ENCODE measurements at regions not wholly inside any gene's neighbourhood (a gene's known extent, or its start where the extent isn't known, plus 50 kb on each side); places are given as distances from the start of the nearest gene placed in this dataset.

DNA sequence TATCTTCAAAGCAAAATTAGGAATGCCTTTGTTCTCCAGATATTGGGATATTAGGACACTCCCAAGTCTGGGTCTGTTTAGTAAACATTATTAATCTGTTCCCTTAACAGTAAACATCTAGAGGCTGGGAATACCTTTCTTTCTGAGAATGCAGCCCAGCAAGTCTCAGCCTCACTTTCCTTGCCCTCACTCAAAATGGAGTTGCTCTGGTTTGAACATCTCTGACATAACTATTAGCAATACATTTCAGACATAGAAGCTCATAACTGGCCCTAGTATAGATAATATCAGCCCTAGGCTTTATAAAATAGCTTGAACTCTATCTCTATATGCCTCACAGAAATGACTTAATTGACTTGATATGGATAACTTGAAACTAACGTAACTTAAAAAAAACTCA, 299.8 kb downstream of the SPATA18 start:
- ATAC-seq: no peak
- CTCF ChIA-PET: no interaction called here
- no peaks in the 10 kb centered on the region for H3K36me3 ChIP-seq (ENCODE audit: control insufficient read depth in 1 of 2, insufficient read depth in 2 of 2, low read length in 2 of 2)
- no peaks in the 10 kb centered on the region for H3K79me2 ChIP-seq (ENCODE audit: insufficient read depth, low read length)
- H3K4me1 ChIP-seq (ENCODE audit: control insufficient read depth in 1 of 2, insufficient read depth in 2 of 2, low read length in 2 of 2): no peaks in the 10 kb centered on the region
- no peaks in the 10 kb centered on the region for H4K20me1 ChIP-seq (ENCODE audit: insufficient read depth)
- BruUV-seq (replicated peaks): no TSS peak
- no peaks in the 10 kb centered on the region for H3K9me3 ChIP-seq (ENCODE audit: control insufficient read depth in 1 of 2, insufficient read depth in 1 of 2, low read depth in 1 of 2, low read length in 2 of 2)
- no peak overlapping the region for H3K4me3 ChIP-seq (replicated peaks in 1 of 2; ENCODE audit: low read depth in 1 of 2, low read length in 2 of 2)
- TF ChIP-seq, protein P1, sequence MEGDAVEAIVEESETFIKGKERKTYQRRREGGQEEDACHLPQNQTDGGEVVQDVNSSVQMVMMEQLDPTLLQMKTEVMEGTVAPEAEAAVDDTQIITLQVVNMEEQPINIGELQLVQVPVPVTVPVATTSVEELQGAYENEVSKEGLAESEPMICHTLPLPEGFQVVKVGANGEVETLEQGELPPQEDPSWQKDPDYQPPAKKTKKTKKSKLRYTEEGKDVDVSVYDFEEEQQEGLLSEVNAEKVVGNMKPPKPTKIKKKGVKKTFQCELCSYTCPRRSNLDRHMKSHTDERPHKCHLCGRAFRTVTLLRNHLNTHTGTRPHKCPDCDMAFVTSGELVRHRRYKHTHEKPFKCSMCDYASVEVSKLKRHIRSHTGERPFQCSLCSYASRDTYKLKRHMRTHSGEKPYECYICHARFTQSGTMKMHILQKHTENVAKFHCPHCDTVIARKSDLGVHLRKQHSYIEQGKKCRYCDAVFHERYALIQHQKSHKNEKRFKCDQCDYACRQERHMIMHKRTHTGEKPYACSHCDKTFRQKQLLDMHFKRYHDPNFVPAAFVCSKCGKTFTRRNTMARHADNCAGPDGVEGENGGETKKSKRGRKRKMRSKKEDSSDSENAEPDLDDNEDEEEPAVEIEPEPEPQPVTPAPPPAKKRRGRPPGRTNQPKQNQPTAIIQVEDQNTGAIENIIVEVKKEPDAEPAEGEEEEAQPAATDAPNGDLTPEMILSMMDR (IDR thresholded peaks at IDR 0.05 in 2 of 3, conservative IDR thresholded peaks at IDR 0.05 in 1 of 3; ENCODE audit: borderline replicate concordance in 1 of 3, insufficient read depth in 1 of 3, low read depth in 2 of 3, low read length in 2 of 3): no peak
- TF ChIP-seq JUND (IDR thresholded peaks at IDR 0.05) (no peak), EGR1 (IDR thresholded peaks at IDR 0.05; ENCODE audit: low read depth) (no peak), FOSL1 (IDR thresholded peaks at IDR 0.05; ENCODE audit: low read depth) (no peak), EZH2 (IDR thresholded peaks at IDR 0.05) (no peak), POLR2A (IDR thresholded peaks at IDR 0.05; ENCODE audit: borderline replicate concordance, extremely low read depth, insufficient read depth, insufficient read length) (no peak)
- TF ChIP-seq, protein P2, sequence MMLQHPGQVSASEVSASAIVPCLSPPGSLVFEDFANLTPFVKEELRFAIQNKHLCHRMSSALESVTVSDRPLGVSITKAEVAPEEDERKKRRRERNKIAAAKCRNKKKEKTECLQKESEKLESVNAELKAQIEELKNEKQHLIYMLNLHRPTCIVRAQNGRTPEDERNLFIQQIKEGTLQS (IDR thresholded peaks at IDR 0.05): no peak
- no peak overlapping the region for H3K9ac ChIP-seq (ENCODE audit: low read length)
- no peak overlapping the region for H3K4me2 ChIP-seq (ENCODE audit: low read length)
- no peak overlapping the region for H2AFZ ChIP-seq (ENCODE audit: low read depth, low read length, poor library complexity, severe bottlenecking)
- intact Hi-C loops (cut with micrococcal nuclease): no loop called here
- H3K27ac ChIP-seq (ENCODE audit: low read depth, low read length): no peak overlapping the region
- DNase-seq (ENCODE audit: low read depth, low spot score): no peak
- H3K27me3 ChIP-seq (ENCODE audit: insufficient read depth, low read length): peaks cover 13% of the 10 kb centered on the region
- POLR2A ChIA-PET: no interaction called here
- H3K9me2 ChIP-seq (ENCODE audit: insufficient read depth): no peaks in the 10 kb centered on the region
- RAD21 ChIA-PET (ENCODE audit: low non-redundant PET in 1 of 2, low total read pairs in 2 of 2, uncharacterized antibody in 2 of 2, unreplicated experiment in 2 of 2): no interaction called here

DNA sequence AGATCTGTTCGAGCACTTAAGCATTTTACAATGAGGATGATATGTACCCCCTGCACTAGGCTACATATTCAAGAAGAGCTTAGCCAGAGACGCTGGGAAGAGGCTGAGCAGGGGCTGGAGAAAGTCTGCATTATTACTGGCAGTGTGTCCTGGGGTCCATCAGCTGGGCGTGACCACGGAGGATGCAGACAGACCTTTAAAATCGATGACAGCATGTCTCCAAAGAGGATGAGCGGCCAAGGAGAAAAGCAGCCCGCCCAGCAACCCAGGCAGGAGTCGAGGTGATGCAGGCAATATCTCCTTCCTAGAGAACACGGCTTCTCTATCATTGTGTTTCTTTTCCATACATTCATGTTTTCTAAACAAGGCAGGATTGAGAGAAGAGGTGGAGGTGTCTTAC, 300.7 kb downstream of the USP46 start:
- ATAC-seq: no peak
- H3K27ac ChIP-seq (ENCODE audit: low read depth, low read length): no peak overlapping the region
- RAD21 ChIA-PET (ENCODE audit: low non-redundant PET in 1 of 2, low total read pairs in 2 of 2, uncharacterized antibody in 2 of 2, unreplicated experiment in 2 of 2): no interaction called here
- no peaks in the 10 kb centered on the region for H3K36me3 ChIP-seq (ENCODE audit: control insufficient read depth in 1 of 2, insufficient read depth in 2 of 2, low read length in 2 of 2)
- H2AFZ ChIP-seq (ENCODE audit: low read depth, low read length, poor library complexity, severe bottlenecking): no peak overlapping the region
- no peaks in the 10 kb centered on the region for H3K79me2 ChIP-seq (ENCODE audit: insufficient read depth, low read length)
- BruUV-seq (replicated peaks): no TSS peak
- TF ChIP-seq YY1 (IDR thresholded peaks at IDR 0.05; ENCODE audit: extremely low read depth, insufficient replicate concordance, low read depth, low read length): no peak
- no peak for TF ChIP-seq ZNF274 (IDR thresholded peaks at IDR 0.05; ENCODE audit: low read depth, low read length)
- TF ChIP-seq, protein P3, sequence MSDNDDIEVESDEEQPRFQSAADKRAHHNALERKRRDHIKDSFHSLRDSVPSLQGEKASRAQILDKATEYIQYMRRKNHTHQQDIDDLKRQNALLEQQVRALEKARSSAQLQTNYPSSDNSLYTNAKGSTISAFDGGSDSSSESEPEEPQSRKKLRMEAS (IDR thresholded peaks at IDR 0.05): no peak
- POLR2A ChIA-PET: no interaction called here
- H3K4me3 ChIP-seq (replicated peaks in 1 of 2; ENCODE audit: low read depth in 1 of 2, low read length in 2 of 2): no peak overlapping the region
- H3K4me1 ChIP-seq (ENCODE audit: control insufficient read depth in 1 of 2, insufficient read depth in 2 of 2, low read length in 2 of 2): no peaks in the 10 kb centered on the region
- no peak overlapping the region for H3K9ac ChIP-seq (ENCODE audit: low read length)
- H3K4me2 ChIP-seq (ENCODE audit: low read length): no peak overlapping the region
- no peaks in the 10 kb centered on the region for H3K27me3 ChIP-seq (ENCODE audit: insufficient read depth, low read length)
- no peaks in the 10 kb centered on the region for H4K20me1 ChIP-seq (ENCODE audit: insufficient read depth)
- intact Hi-C loops (cut with micrococcal nuclease): no loop called here
- H3K9me2 ChIP-seq (ENCODE audit: insufficient read depth): no peaks in the 10 kb centered on the region
- no peaks in the 10 kb centered on the region for H3K9me3 ChIP-seq (ENCODE audit: control insufficient read depth in 1 of 2, insufficient read depth in 1 of 2, low read depth in 1 of 2, low read length in 2 of 2)
- no peak for DNase-seq (ENCODE audit: low read depth, low spot score)
- CTCF ChIA-PET: no interaction called here
